Memory B cell (primary cell): ENCODE measurements at regions not wholly inside any gene's neighbourhood (a gene's known extent, or its start where the extent isn't known, plus 50 kb on each side); places are given as distances from the start of the nearest gene placed in this dataset.
"Not testable (repeated sequence)": the region's sequence is repeated elsewhere in the genome, so short reads cannot be mapped to it uniquely, and the experiment has no call there.

Experiments
- ATAC-seq: fragments of 150-1000 bp; cut with Tn5 transposase; 2 replicates; pipeline ENCODE4 v1.10.0; 2021; ENCODE audit warnings: low read depth, mild to moderate bottlenecking, moderate library complexity
- DNase-seq, 2 donors: peaks; one replicate each; pipeline ENCODE4 v3.0.0; 2022; ENCODE audit warnings: low spot score in 2 of 2
- H3K27ac Mint-ChIP-seq: one replicate; pipeline ENCODE4 v1.8.0; 2022; ENCODE audit warnings: mild to moderate bottlenecking, moderate library complexity, mixed read lengths
- H3K27me3 Mint-ChIP-seq: one replicate; pipeline ENCODE4 v1.8.0; 2022; ENCODE audit warnings: mixed read lengths
- H3K36me3 Mint-ChIP-seq: one replicate; pipeline ENCODE4 v1.8.0; 2022; ENCODE audit warnings: mild to moderate bottlenecking, mixed read lengths
- H3K4me1 Mint-ChIP-seq: one replicate; pipeline ENCODE4 v1.8.0; 2022; ENCODE audit warnings: mixed read lengths
- H3K4me3 Mint-ChIP-seq: one replicate; pipeline ENCODE4 v1.8.0; 2022; ENCODE audit warnings: mild to moderate bottlenecking, moderate library complexity, mixed read lengths
- H3K9me3 Mint-ChIP-seq: one replicate; pipeline ENCODE4 v1.8.0; 2022; ENCODE audit warnings: mixed read lengths

- no peak overlapping the region for H3K4me3 Mint-ChIP-seq
- no peak overlapping the region for H3K27ac Mint-ChIP-seq
- no peak for ATAC-seq
- no peak for DNase-seq
- H3K36me3 Mint-ChIP-seq = no peaks in the 10 kb centered on the region
- no peaks in the 10 kb centered on the region for H3K4me1 Mint-ChIP-seq
- H3K9me3 Mint-ChIP-seq = peaks cover 6% of the 10 kb centered on the region
- H3K27me3 Mint-ChIP-seq = no peaks in the 10 kb centered on the region
Measured at GRCh38 chr13:54124700-54125099, 1096.1 kb downstream of the OLFM4 start.

GRCh38 chr13:54130931-54131330 is 1102.3 kb downstream of the OLFM4 start:
- ATAC-seq, H3K27me3 Mint-ChIP-seq, H3K36me3 Mint-ChIP-seq, DNase-seq, H3K27ac Mint-ChIP-seq, H3K9me3 Mint-ChIP-seq, H3K4me3 Mint-ChIP-seq, H3K4me1 Mint-ChIP-seq: not testable (repeated sequence)

GRCh38 chr13:54131433-54131832 is 1102.8 kb downstream of the OLFM4 start:
- not testable (repeated sequence) for H3K27me3 Mint-ChIP-seq, H3K4me1 Mint-ChIP-seq, ATAC-seq, H3K9me3 Mint-ChIP-seq, H3K4me3 Mint-ChIP-seq, H3K36me3 Mint-ChIP-seq, DNase-seq, H3K27ac Mint-ChIP-seq

GRCh38 chr13:54132127-54132526 is 1103.5 kb downstream of the OLFM4 start:
- not testable (repeated sequence) for ATAC-seq, H3K27me3 Mint-ChIP-seq, DNase-seq, H3K4me3 Mint-ChIP-seq, H3K36me3 Mint-ChIP-seq, H3K27ac Mint-ChIP-seq, H3K4me1 Mint-ChIP-seq, H3K9me3 Mint-ChIP-seq

GRCh38 chr13:54132720-54133119 is 1104.1 kb downstream of the OLFM4 start:
- DNase-seq, H3K27ac Mint-ChIP-seq, ATAC-seq, H3K27me3 Mint-ChIP-seq, H3K4me3 Mint-ChIP-seq, H3K36me3 Mint-ChIP-seq, H3K4me1 Mint-ChIP-seq, H3K9me3 Mint-ChIP-seq: not testable (repeated sequence)

GRCh38 chr13:54133746-54134145 is 1105.1 kb downstream of the OLFM4 start:
- ATAC-seq = no peak
- Mint-ChIP-seq H3K4me3 (no peak overlapping the region), H3K27ac (no peak overlapping the region), H3K9me3 (peaks cover 6% of the 10 kb centered on the region), H3K4me1 (no peaks in the 10 kb centered on the region), H3K36me3 (no peaks in the 10 kb centered on the region), H3K27me3 (no peaks in the 10 kb centered on the region)
- DNase-seq = no peak

- no peaks in the 10 kb centered on the region for H3K36me3 Mint-ChIP-seq
Measured at GRCh38 chr13:54144828-54145227, 1116.2 kb downstream of the OLFM4 start.

GRCh38 chr13:54150851-54151250 is 1122.2 kb downstream of the OLFM4 start:
- H3K4me1 Mint-ChIP-seq = no peaks in the 10 kb centered on the region
- no peak for ATAC-seq
- H3K9me3 Mint-ChIP-seq = peaks cover 2% of the 10 kb centered on the region

More at GRCh38 chr13:54144828-54145227, 1116.2 kb downstream of the OLFM4 start:
- DNase-seq = no peak
- no peak overlapping the region for H3K27ac Mint-ChIP-seq
- H3K9me3 Mint-ChIP-seq = peaks cover 4% of the 10 kb centered on the region
- no peak overlapping the region for H3K4me3 Mint-ChIP-seq
- no peaks in the 10 kb centered on the region for H3K4me1 Mint-ChIP-seq
- ATAC-seq = no peak
- no peaks in the 10 kb centered on the region for H3K27me3 Mint-ChIP-seq

GRCh38 chr13:54162069-54162468 is 1133.5 kb downstream of the OLFM4 start:
- ATAC-seq = no peak
- no peaks in the 10 kb centered on the region for H3K9me3 Mint-ChIP-seq
- DNase-seq = no peak
- no peaks in the 10 kb centered on the region for H3K27me3 Mint-ChIP-seq
- no peak overlapping the region for H3K4me3 Mint-ChIP-seq
- no peaks in the 10 kb centered on the region for H3K36me3 Mint-ChIP-seq
- H3K4me1 Mint-ChIP-seq = no peaks in the 10 kb centered on the region
- H3K27ac Mint-ChIP-seq = no peak overlapping the region

More at GRCh38 chr13:54150851-54151250, 1122.2 kb downstream of the OLFM4 start:
- H3K36me3 Mint-ChIP-seq = no peaks in the 10 kb centered on the region
- no peak overlapping the region for H3K4me3 Mint-ChIP-seq
- H3K27ac Mint-ChIP-seq = no peak overlapping the region
- no peak for DNase-seq
- no peaks in the 10 kb centered on the region for H3K27me3 Mint-ChIP-seq

- Mint-ChIP-seq H3K4me1 (no peaks in the 10 kb centered on the region), H3K9me3 (no peaks in the 10 kb centered on the region), H3K4me3 (no peak overlapping the region), H3K27me3 (no peaks in the 10 kb centered on the region), H3K27ac (no peak overlapping the region), H3K36me3 (no peaks in the 10 kb centered on the region)
- ATAC-seq (no peak), DNase-seq (no peak)
Measured at GRCh38 chr13:54165581-54166215, 1137.1 kb downstream of the OLFM4 start.

GRCh38 chr13:54173996-54174395 is 1145.4 kb downstream of the OLFM4 start:
- Mint-ChIP-seq H3K36me3 (no peaks in the 10 kb centered on the region), H3K27ac (no peak overlapping the region), H3K4me1 (no peaks in the 10 kb centered on the region), H3K27me3 (no peaks in the 10 kb centered on the region), H3K9me3 (no peaks in the 10 kb centered on the region), H3K4me3 (no peak overlapping the region)
- ATAC-seq = no peak
- DNase-seq = no peak

GRCh38 chr13:54175466-54175865 is 1146.9 kb downstream of the OLFM4 start:
- Mint-ChIP-seq H3K27me3 (no peaks in the 10 kb centered on the region), H3K4me1 (no peaks in the 10 kb centered on the region)
- ATAC-seq = no peak

GRCh38 chr13:54177466-54177865 is 1148.9 kb downstream of the OLFM4 start:
- peaks cover 2% of the 10 kb centered on the region for H3K9me3 Mint-ChIP-seq

More at GRCh38 chr13:54175466-54175865, 1146.9 kb downstream of the OLFM4 start:
- H3K4me3 Mint-ChIP-seq = no peak overlapping the region
- DNase-seq = no peak
- H3K36me3 Mint-ChIP-seq = no peaks in the 10 kb centered on the region
- H3K27ac Mint-ChIP-seq = no peak overlapping the region
- H3K9me3 Mint-ChIP-seq = peaks cover 2% of the 10 kb centered on the region

GRCh38 chr13:54183166-54183565 is 1154.6 kb downstream of the OLFM4 start:
- no peaks in the 10 kb centered on the region for H3K4me1 Mint-ChIP-seq
- H3K27ac Mint-ChIP-seq = no peak overlapping the region
- no peaks in the 10 kb centered on the region for H3K36me3 Mint-ChIP-seq
- no peaks in the 10 kb centered on the region for H3K27me3 Mint-ChIP-seq
- DNase-seq = no peak
- H3K9me3 Mint-ChIP-seq = peaks cover 8% of the 10 kb centered on the region
- no peak for ATAC-seq
- H3K4me3 Mint-ChIP-seq = no peak overlapping the region

More at GRCh38 chr13:54177466-54177865, 1148.9 kb downstream of the OLFM4 start:
- Mint-ChIP-seq H3K27ac (no peak overlapping the region), H3K4me1 (no peaks in the 10 kb centered on the region), H3K36me3 (no peaks in the 10 kb centered on the region), H3K4me3 (no peak overlapping the region), H3K27me3 (no peaks in the 10 kb centered on the region)
- DNase-seq (no peak), ATAC-seq (no peak)

- H3K27ac Mint-ChIP-seq = no peak overlapping the region
- no peak for DNase-seq
- ATAC-seq = no peak
- H3K9me3 Mint-ChIP-seq = peaks cover 8% of the 10 kb centered on the region
- H3K4me3 Mint-ChIP-seq = no peak overlapping the region
- H3K4me1 Mint-ChIP-seq = no peaks in the 10 kb centered on the region
- no peaks in the 10 kb centered on the region for H3K27me3 Mint-ChIP-seq
- H3K36me3 Mint-ChIP-seq = no peaks in the 10 kb centered on the region
Measured at GRCh38 chr13:54183728-54184127, 1155.1 kb downstream of the OLFM4 start.
